ENCODE measurements at regions not wholly inside any gene's neighbourhood (a gene's known extent, or its start where the extent isn't known, plus 50 kb on each side); places are given as distances from the start of the nearest gene placed in this dataset.

DNA sequence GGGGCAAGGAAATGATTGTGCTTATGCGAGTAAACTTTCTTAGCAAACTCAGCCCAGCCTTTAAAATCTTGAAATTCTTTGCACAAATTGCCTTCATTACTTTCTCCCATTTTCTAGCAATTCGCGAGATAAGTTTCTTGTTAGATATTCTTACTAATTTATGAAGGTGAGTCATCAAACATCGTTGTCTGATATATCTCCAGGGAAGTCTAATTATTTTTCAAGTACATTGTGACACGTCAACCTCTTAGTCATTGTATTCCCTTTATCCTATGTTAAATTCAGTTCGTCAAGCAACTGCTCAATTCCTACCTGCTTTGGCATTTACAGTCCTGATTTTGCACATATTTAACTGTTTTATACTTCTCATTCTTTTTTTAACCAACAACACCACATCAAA lies 854.5 kb upstream of the CRIM1 start (continued):
- TF ChIP-seq, protein P1, sequence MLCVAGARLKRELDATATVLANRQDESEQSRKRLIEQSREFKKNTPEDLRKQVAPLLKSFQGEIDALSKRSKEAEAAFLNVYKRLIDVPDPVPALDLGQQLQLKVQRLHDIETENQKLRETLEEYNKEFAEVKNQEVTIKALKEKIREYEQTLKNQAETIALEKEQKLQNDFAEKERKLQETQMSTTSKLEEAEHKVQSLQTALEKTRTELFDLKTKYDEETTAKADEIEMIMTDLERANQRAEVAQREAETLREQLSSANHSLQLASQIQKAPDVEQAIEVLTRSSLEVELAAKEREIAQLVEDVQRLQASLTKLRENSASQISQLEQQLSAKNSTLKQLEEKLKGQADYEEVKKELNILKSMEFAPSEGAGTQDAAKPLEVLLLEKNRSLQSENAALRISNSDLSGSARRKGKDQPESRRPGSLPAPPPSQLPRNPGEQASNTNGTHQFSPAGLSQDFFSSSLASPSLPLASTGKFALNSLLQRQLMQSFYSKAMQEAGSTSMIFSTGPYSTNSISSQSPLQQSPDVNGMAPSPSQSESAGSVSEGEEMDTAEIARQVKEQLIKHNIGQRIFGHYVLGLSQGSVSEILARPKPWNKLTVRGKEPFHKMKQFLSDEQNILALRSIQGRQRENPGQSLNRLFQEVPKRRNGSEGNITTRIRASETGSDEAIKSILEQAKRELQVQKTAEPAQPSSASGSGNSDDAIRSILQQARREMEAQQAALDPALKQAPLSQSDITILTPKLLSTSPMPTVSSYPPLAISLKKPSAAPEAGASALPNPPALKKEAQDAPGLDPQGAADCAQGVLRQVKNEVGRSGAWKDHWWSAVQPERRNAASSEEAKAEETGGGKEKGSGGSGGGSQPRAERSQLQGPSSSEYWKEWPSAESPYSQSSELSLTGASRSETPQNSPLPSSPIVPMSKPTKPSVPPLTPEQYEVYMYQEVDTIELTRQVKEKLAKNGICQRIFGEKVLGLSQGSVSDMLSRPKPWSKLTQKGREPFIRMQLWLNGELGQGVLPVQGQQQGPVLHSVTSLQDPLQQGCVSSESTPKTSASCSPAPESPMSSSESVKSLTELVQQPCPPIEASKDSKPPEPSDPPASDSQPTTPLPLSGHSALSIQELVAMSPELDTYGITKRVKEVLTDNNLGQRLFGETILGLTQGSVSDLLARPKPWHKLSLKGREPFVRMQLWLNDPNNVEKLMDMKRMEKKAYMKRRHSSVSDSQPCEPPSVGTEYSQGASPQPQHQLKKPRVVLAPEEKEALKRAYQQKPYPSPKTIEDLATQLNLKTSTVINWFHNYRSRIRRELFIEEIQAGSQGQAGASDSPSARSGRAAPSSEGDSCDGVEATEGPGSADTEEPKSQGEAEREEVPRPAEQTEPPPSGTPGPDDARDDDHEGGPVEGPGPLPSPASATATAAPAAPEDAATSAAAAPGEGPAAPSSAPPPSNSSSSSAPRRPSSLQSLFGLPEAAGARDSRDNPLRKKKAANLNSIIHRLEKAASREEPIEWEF (IDR thresholded peaks at IDR 0.05; ENCODE audit: insufficient replicate concordance, low read depth, low read length), result no peak
- TF ChIP-seq JUNB (IDR thresholded peaks at IDR 0.05) (no peak), ATF7 (IDR thresholded peaks at IDR 0.05; ENCODE audit: low read depth) (no peak)

DNA sequence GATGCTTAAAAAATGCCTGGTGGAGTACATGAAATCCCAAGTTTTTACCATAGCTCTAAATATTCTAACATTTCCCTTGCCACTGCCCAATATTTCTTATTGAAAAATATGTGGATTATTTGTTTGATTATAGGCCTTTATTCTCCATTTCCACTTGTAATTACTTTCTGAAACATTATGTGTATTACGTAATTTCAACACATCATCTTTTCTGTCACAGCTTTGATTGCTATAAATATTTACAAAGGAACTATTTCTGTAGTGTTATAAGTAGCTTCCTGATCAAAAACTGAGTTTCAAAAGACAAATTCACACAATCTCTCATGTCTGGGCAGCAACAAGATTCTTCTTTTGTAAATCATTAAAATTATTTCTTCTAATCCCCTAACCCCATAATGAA lies 859.6 kb upstream of the CRIM1 start:
- Histone ChIP-seq H3K4me3 (no peak overlapping the region), H3K27me3 (replicated peaks in 1 of 2; ENCODE audit: control insufficient read depth in 2 of 2, insufficient read depth in 2 of 2, low read length in 1 of 2) (no peaks in the 10 kb centered on the region), H3K4me2 (ENCODE audit: control insufficient read depth, insufficient read depth) (no peak overlapping the region), H3K9ac (ENCODE audit: control insufficient read depth, insufficient read depth, low read length) (no peak overlapping the region), H4K20me1 (ENCODE audit: control insufficient read depth, insufficient read depth) (no peaks in the 10 kb centered on the region), H3K4me1 (ENCODE audit: control insufficient read depth, insufficient read depth, low read length) (no peaks in the 10 kb centered on the region), H2AFZ (ENCODE audit: control insufficient read depth, low read depth, low read length) (no peak overlapping the region), H3K79me2 (ENCODE audit: control insufficient read depth, insufficient read depth, low read length) (no peaks in the 10 kb centered on the region), H3K27ac (ENCODE audit: control insufficient read depth, insufficient read depth) (no peak overlapping the region), H3K36me3 (ENCODE audit: control insufficient read depth in 2 of 2, insufficient read depth in 2 of 2, low read length in 1 of 2) (no peaks in the 10 kb centered on the region), H3K9me3 (replicated peaks; ENCODE audit: control insufficient read depth, insufficient read depth, low read length) (no peaks in the 10 kb centered on the region)
- ATAC-seq (no peak), FAIRE-seq (no peak), DNase-seq (ENCODE audit: low read depth, low spot score) (no peak)
- BruUV-seq (replicated peaks), result no TSS peak
- 33% methylated on average over 1 of the region's 1 CpG for WGBS (ENCODE audit: insufficient coverage, insufficient replicate concordance, low lambda C conversion rate, missing lambda C conversion rate)
- in situ Hi-C loops (cut with MboI), result no loop called here
- CTCF ChIA-PET, result no interaction called here
- POLR2A ChIA-PET, result no interaction called here
- RAD21 ChIA-PET (ENCODE audit: unreplicated experiment), result no interaction called here
- intact Hi-C loops (cut with micrococcal nuclease; ENCODE audit: unreplicated experiment), result no loop called here
- SMC1A ChIA-PET (ENCODE audit: uncharacterized antibody, unreplicated experiment), result no interaction called here
- no peak for TF ChIP-seq RFX5 (IDR thresholded peaks at IDR 0.05; ENCODE audit: low read depth, low read length)
- TF ChIP-seq, protein P2, sequence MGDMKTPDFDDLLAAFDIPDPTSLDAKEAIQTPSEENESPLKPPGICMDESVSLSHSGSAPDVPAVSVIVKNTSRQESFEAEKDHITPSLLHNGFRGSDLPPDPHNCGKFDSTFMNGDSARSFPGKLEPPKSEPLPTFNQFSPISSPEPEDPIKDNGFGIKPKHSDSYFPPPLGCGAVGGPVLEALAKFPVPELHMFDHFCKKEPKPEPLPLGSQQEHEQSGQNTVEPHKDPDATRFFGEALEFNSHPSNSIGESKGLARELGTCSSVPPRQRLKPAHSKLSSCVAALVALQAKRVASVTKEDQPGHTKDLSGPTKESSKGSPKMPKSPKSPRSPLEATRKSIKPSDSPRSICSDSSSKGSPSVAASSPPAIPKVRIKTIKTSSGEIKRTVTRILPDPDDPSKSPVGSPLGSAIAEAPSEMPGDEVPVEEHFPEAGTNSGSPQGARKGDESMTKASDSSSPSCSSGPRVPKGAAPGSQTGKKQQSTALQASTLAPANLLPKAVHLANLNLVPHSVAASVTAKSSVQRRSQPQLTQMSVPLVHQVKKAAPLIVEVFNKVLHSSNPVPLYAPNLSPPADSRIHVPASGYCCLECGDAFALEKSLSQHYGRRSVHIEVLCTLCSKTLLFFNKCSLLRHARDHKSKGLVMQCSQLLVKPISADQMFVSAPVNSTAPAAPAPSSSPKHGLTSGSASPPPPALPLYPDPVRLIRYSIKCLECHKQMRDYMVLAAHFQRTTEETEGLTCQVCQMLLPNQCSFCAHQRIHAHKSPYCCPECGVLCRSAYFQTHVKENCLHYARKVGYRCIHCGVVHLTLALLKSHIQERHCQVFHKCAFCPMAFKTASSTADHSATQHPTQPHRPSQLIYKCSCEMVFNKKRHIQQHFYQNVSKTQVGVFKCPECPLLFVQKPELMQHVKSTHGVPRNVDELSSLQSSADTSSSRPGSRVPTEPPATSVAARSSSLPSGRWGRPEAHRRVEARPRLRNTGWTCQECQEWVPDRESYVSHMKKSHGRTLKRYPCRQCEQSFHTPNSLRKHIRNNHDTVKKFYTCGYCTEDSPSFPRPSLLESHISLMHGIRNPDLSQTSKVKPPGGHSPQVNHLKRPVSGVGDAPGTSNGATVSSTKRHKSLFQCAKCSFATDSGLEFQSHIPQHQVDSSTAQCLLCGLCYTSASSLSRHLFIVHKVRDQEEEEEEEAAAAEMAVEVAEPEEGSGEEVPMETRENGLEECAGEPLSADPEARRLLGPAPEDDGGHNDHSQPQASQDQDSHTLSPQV (IDR thresholded peaks at IDR 0.05), result no peak
- no peak for TF ChIP-seq SREBF2 (IDR thresholded peaks at IDR 0.05; ENCODE audit: low read length)
- TF ChIP-seq POU2F2 (IDR thresholded peaks at IDR 0.05; ENCODE audit: borderline replicate concordance, low read depth, low read length), result no peak
- no peak for TF ChIP-seq CBX3 (IDR thresholded peaks at IDR 0.05; ENCODE audit: borderline replicate concordance, low read depth)
- TF ChIP-seq MXI1 (IDR thresholded peaks at IDR 0.05; ENCODE audit: low read depth, low read length), result no peak
- no peak for TF ChIP-seq MYC (IDR thresholded peaks at IDR 0.05; ENCODE audit: insufficient read depth, insufficient read length, insufficient replicate concordance, low read length, severe bottlenecking)
- TF ChIP-seq, protein P3, sequence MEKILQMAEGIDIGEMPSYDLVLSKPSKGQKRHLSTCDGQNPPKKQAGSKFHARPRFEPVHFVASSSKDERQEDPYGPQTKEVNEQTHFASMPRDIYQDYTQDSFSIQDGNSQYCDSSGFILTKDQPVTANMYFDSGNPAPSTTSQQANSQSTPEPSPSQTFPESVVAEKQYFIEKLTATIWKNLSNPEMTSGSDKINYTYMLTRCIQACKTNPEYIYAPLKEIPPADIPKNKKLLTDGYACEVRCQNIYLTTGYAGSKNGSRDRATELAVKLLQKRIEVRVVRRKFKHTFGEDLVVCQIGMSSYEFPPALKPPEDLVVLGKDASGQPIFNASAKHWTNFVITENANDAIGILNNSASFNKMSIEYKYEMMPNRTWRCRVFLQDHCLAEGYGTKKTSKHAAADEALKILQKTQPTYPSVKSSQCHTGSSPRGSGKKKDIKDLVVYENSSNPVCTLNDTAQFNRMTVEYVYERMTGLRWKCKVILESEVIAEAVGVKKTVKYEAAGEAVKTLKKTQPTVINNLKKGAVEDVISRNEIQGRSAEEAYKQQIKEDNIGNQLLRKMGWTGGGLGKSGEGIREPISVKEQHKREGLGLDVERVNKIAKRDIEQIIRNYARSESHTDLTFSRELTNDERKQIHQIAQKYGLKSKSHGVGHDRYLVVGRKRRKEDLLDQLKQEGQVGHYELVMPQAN (conservative IDR thresholded peaks at IDR 0.05), result no peak
- no peak for TF ChIP-seq KDM1A (IDR thresholded peaks at IDR 0.05; ENCODE audit: borderline replicate concordance)

Measured in GM12878 (cell line).